Hematopoietic multipotent progenitor cell treated with erythropoietin and hydrocortisone succinate and interleukin-3 and kit ligand, for 4 days (in vitro differentiated cells): ENCODE measurements at regions not wholly inside any gene's neighbourhood (a gene's known extent, or its start where the extent isn't known, plus 50 kb on each side); places are given as distances from the start of the nearest gene placed in this dataset.
"Not testable (repeated sequence)": the region's sequence is repeated elsewhere in the genome, so short reads cannot be mapped to it uniquely, and the experiment has no call there.

Source experiments
- DNase-seq: peaks from one replicate; pipeline ENCODE4 v3.0.0-alpha.2; 2015

DNA sequence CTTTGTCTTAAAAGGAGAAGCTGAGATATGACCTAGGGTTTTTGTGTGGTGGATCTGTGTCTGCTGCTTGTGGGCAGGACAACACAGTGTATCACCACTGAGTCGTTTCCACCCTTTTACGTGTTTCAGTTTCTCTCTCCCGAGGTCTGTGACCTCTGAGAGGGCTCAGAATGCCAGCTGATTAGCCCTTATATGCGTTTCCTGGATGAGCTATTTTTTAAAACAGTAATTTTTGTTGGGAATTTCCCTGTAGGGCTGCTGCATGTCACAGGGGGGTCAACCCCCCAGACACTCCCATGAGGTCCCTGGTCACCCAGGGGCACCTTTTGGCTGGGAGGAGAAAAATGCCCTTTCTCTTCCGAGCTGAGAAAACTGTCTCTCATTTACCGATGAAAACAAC is 170.4 kb upstream of the CASK start:
- no peak for DNase-seq

DNA sequence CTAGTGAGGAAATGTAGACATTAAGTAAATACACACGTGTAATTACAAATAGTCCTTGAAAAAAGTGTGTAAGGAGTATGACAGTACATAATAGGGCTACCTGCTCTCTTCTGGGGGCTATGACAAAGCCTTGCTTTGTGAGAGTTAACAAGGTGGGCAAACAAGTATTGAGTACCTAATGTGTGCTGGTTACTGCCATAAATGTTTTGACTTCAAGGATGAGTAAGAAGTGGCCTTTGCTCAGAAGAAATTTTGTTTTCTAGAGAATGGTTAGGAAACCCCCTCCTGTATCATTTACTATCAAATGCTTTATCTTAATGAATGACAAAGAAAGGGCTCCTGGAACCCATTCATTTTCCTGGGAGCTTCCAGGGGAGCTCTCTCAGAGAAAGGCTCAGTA is 167.0 kb upstream of the CASK start:
- DNase-seq, result no peak

DNA sequence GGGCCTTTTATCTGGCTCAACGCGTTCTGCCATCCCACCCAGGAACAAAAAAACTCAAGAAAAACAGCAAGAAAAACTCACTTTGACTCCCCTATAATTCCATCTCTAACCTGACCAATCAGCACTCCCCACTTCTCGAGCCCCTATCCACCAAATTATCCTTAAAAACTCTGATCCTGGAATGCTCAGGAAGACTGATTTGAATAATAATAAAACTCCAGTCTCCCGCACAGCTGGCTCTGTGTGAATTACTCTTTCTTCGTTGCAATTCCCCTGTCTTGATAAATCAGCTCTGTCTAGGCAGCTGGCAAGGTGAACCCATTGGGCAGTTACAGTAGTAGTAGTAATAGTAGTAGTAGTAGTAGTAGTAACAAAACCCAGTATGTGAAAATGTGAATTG is 165.7 kb upstream of the CASK start:
- no peak for DNase-seq

DNA sequence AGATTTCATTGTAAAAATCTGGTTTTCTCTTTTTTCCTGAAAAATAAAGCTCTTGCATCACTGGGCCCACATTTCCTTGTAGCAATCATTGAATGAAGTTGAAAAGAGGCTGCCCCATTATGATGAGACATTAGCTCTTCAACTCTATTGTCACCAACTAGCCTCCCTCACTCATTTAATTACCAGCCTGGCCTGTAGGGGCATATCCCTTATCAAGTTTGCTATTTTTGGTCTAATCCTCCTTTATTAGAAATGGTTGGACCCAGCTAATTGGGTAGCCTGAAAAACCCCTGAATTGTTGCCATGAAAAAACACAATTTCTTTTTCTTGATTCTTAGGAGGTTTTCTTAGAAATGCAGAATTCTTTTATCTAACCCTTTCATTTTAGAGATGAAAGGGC is 164.6 kb upstream of the CASK start:
- DNase-seq, result no peak

DNA sequence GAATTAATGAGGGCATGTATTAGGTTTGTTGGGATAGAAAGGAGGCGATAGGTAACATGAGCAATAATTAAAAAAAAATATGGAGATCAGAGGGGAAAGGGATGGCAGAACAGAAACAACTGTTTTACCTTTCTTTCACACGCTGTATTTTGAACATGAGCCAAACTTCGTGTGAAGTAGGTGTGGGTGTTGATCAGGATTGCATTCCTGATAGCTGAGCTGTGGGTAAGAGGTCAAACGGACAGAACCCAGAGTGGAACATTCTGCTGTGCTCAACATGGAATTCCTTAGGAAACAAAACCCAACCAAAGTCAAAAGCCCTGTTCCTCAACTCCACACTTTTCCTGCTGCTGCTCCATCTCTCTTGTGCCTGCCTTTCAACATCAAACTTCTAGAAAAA is 162.5 kb upstream of the CASK start:
- DNase-seq, result no peak

DNA sequence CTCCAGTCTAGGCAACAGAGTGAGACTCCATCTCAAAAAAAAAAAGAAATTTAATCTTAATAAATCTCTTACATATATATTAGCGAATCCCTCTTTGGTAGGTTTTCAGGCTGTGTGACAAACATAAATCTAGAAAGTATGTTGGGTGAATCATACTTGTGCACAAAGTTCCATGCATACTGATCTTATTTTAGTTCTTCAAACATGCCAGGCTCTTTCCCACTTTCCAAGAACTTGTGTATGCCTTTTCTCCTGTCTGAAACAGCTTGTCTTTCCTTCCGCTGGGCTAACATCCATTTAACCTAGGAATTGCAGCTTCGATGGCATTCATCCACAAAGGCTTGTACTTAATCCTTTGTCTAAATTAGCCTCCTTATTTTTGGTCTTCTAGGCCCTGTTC is 156.6 kb upstream of the CASK start:
- no peak for DNase-seq

DNA sequence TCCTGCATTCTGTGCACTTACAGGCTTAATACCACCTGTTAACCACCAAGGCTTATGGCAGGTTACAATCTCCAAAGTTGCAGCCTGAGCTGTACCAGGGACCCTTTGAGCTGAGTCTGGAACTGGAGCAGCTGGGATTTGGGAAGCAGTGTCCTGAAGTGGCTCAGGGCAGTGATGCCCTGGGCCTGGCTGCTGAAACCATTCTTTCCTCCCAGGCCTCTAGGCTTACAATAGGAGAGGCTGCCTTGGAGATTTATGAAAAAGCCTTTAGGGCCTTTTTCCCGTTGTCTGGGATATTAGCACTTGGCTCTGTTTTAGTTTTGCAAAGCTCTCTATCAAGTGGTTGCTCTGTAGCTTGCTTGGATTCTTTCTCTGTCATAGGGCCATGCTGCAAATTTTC is 154.3 kb upstream of the CASK start:
- no peak for DNase-seq

DNA sequence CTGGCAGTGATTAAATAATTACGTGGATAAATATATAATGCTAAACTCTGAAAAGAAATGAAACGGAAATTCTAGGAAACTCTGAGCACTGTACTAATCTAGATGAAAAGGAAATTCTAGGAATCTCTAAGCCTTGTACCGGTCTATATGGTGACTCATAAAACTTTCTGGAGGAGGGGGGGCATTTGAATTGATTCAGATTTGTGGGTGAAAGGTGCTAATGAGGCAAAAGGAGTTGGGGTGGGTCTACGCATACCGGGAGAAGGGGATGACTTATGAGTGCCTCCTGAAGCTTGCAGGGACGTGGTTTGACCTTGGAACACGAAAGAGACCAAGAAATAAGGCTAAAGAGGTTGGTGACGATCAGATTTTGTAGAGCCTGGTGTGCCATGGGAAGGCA is 151.7 kb upstream of the CASK start:
- no peak for DNase-seq

DNA sequence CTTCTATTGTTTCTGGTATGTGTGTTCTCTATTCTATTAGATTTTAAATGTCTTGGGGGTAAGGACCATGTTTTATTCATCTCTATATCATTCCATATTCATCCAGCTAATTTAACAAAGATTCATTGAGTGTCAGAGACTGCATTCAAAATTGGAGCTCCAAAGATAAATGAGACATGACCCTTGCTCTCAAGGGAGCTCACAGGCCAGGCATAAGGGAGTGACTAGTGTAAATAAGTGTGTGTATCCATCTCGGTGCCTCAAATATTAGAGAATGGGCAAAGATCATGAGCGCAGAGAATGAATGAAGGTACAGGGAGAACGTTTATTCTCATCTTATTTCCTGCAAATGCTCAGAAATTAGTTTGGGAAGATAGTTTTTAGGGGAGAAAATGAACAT is 150.1 kb upstream of the CASK start:
- DNase-seq, result no peak

DNA sequence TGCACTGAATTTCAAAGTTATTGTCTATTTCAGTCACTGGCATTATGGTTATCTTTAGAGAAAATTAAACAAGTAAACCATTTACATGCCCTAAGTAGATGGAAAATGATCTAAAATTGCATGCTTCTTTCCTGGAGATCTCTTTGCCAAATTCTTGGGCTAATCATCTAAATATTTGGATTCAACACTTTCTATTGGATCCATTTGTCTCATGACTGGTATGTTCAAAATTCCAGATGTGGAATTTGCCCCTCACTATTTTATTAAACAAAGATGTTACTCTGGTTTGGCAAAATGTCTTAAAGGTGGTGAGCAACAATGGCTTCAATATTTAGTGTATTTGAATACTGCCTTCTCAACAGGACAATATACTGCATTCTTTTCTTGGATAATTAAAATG is 147.5 kb upstream of the CASK start:
- no peak for DNase-seq

DNA sequence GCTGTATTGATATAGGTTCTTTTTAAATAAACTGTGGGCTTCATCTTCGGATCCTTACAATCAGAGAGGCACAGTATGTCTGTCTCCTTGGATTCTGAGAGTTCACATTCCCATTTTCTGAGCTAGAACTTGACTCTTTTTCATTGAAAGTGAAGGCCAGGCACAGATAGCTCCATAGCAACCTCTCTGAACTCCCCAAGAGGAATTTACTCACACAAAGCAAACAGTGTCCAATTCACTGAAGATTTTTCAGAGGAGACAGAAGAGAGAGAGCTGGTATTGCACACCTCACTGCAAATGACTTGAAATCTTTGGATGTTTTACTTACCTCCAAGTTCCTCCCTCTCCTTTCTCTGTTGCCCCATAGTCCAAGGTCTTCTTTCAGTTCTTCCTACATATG is 130.9 kb upstream of the CASK start:
- no peak for DNase-seq

DNA sequence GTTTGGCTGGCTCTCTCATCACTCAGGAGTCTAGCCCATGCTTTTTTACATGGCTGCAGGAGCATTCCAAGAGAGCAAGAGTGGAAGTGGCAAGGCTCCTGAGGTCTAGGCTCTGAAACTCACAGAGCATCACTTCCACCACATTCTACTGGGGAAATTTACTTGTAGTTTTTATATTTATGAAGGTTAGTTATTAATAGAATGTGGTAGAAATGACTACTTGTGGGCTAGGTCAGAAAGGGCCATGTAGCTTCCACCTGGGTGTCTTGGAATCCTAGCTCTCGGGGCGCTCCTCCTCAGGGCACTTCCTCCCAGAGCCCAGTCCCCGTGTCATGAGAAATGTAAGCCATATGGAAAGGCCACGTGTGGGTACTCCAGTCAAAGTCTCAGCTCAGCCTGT is 127.0 kb upstream of the CASK start:
- no peak for DNase-seq

DNA sequence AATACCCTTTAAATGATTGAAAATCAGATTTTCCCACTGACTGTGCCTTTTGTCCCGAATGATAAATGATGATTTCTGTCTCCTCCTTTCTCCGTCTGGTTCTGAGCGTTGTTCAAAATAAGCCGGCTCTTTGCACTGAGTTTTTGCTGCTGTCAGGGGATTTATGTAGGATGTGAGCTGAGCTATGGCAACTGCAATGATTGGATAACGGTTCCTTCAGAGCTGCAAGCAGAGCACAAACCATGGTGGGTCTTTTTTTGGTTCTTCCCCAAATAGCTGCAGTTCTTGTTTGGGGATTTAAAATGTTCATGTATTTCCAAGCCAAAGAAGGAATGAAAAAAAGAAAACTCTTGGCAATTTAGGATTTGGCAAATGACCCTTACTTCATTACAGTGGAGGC is 124.5 kb upstream of the CASK start:
- no peak for DNase-seq

DNA sequence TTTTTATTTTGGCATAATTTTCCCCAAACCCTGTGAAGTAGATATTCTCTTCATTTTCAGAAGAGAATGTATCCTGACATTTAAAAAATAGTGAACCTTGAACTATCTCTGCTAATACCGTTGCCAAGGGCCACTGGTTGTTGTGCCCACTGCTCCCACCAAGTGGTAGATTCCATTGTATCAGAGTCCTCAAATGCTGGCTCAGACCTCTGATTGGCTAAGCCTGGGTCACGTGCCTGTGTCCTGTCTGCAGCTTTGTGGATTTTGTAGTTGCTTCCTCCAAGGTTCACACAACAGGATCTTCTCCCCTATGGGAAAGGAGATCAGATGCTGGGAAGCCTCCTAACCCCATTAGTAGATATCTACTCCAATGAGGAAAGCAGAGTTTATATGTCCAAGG is 104.8 kb upstream of the CASK start:
- peak; percentile 1 for DNase-seq

DNA sequence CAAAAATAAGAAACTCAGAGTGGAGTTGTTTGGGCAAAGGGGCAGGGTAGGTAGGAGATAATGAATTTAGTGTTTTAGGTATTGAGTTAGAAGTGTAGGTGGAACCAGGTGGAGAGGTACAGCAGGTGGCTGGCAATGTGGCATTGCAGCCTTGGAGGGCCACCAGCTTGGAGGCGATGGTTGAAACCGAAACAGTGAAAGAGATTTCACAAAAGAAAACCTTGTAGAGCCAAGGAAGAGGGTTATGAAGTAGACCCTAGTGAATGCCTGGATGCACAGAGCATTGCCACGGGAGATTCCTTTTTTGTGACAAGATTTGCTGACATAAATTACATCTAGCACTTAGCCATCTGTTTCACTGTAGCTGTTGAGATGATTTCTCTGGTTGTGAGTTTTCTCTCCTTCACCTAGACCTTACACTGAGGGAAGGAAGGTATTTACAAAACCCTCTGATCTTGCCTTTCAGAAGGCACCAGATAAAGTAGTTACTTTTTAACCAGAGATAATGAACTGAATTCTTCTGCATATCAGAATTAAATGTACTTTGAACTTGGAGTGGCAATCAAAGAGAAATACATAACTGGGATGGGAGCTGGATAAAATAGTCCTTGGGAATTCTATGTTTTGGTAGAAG is 104.1 kb upstream of the CASK start:
- no peak for DNase-seq

DNA sequence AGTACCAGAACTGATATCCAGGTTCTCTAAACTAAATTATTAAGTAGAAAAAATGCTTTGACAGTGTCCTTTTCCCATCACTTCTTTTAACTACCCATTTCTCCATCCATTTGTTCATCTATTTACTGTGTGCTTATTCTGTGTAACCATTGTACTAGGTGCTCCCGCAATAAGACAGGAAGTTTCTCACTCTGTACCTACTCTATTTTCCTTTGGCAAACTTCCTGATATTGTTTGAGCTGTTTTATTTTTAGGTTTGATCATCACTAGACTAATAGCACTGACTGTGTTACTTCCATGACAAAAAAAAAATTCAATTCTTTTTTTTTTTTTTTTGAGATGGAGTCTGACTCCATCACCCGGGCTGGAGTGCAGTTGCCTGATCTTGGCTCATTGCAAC is 102.5 kb upstream of the CASK start:
- DNase-seq, result no peak

DNA sequence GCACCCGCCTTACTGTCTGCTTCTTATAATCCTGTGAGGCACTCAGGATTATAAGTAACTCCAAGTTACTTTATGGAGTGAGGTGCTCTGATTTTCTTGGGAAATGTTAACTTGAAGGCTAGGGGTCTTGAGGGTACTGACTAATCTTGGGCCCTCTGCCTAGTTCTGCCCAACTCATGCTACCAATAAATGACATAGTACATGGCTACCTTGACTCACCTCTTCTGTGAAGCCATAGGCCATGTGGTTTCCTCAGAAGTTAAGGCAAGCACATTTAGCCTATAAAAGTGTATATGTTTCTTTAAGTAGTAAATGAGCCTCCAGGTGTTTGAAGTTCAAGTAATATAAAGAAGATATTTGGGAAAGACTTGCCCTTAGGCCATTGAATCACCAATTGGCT is 99.8 kb upstream of the CASK start:
- no peak for DNase-seq

DNA sequence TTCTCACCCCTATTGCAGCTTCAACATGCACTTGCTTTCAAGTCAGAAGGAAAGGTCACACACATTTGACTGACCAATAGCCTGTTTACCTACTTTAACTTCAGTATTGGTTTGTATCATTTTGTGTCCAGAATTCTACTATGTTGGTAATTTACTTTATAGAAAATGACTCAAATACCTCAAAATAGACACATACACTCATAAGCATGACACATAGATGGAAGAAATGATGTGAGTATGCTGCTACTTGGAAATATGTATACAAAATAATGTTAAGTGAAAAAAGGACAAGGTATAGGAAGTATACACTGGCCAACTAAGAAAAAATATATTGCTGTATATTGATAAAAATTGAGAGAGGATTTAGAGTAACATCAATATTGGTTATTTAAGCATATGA is 98.8 kb upstream of the CASK start:
- DNase-seq, result no peak

DNA sequence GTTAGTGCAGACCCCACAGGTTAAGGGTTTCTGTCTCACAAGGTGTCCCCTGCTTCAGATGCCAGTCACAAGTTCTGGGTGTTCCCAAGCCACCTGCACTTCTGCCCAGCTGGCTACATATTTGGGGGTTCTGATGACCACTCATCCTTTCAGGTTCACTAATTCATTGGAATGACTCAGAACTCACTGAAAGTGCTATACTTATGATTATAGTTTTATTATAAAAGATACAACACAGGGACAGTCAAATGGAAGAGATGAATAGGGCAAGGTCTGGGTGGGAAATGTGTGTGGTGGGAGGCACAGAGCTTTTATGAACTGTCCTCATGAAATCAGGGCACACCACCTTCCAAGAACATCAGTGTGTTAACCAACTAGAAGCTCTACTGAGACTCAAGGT is 97.7 kb upstream of the CASK start:
- no peak for DNase-seq

DNA sequence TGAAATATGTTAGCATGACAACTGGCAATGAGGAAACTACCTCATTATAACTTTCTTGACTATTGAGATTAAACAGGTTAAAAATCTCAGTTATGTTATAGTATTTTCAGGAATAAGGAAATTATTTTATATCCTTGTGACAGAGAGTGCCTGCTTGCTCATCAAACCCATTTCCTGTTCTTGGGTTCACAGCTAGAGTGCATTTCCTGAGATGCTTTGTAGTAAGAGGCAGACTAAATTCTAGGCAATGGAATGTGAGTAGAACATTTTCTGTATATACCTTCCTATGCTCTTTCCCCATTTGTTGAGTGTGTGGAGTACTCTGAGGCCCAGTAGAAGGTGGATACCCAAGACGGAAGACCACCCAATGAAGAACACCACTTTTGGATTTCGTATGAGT is 96.9 kb upstream of the CASK start:
- DNase-seq, result no peak

DNA sequence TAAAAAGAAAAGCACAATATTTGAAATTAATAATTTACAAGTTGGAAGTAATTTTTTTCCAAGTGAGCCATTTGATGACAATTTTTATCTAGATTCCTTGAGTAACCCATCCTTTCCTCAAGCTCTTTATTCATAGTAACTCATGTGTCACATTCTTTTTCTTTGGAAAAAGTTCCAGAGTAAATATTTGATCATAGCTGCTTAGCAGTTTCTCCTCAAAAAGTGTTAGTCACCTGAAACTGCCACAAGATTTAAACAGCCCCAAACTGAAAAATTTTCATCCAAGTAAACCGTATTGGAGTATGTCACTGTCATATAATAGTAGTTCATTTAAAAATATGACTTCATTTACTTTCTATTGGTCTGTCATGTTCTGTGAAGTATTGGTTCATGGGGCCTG is 94.6 kb upstream of the CASK start:
- DNase-seq, result no peak

DNA sequence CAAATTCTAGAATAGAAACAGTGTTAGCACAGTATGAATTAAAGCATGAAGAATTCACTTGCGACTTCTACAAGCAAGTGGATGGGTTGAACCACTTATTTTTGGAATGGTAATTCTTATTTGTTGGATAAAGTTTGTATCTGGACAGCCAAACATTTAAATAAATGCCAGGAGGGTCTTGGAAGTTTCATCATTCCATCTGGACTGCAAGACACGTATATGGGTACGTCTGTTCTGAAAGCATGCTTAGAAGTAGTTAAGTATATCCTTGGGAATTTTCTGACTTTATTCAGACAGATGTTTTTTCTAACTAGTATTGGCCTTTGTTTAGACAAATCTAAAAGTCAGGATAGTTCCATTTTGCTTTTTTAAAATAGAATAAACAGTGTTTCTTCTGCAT is 77.5 kb upstream of the CASK start:
- DNase-seq, result no peak

DNA sequence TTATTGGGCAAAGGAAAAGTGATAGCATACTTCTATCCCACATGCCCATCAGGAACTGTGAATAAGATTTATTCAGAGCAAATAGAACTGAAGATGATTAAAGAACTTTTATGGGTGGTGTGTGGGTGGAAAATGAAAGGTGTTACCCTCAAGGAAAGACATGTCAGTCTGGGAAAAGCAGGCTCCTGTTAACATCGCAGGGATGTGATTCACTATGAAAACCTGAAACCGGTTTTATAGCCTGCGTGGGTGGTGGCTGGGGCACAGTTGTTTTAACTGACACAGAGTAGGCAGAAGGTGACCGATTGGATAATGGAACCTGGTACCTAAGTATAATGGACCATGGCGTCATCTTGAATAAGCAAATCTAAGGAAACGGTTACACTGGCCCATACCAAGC is 61.3 kb upstream of the CASK start:
- no peak for DNase-seq

DNA sequence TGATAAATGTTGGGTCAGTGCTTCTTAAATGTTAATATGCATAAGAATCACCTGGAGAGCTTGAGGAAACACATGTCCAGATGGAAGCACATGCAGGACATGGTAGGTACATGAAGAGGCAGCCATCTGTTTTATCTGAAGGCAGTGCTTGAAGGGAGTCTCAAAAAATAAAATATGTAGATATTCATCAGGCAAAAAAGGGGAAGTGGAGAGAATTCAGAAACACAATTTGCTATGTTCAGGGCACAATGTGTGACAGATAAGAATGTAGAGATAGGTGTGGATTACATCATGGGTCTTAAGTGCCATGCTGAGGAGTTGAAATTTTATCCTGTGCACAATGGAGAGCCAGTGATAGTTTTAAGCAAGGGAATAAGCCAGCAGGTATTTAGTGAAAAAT is 59.6 kb upstream of the CASK start:
- DNase-seq, result peak; percentile 72

DNA sequence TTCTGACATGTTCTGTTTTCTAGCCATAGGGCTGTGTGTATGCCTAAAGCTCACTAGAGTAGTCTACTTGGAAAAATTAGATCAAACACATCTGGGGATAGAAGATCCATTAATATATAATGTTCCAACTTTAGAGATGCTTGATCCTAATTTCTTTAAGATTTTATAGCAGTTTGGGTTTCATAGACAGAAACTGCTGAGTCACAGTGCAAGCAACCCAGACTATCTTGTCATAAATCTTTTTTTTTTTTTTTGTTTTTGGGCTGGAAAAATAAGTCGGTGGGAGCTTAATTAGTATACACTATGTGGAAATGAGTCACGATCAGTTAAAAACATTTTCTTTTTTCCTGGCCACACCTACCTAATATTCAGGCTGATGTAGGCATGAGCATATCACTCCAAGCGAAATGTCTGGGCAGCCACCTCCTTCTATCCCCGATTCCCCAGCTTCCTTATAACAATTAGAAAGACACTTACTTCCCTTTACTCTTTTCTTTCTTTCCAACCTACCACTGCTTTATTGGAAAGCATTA is 58.2 kb upstream of the CASK start:
- peak; percentile 15 for DNase-seq

DNA sequence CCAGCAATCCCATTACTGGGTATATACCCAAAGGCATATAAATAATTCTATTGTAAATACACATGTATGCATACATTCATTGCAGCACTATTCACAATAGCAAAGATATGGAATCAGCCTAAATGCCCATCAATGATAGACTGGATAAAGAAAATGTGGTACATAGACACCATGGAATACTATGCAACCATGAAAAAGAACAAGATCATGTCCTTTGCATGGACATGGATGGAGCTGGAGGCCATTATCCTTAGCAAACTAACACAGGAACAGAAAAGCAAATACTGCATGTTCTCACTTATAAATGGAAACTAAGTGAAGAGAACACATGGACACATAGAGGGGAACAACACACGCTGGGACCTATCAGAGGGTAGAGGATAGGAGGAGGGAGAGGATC is 51.3 kb upstream of the CASK start:
- not testable (repeated sequence) for DNase-seq
